Prostate gland (tissue), 2 donors: ENCODE measurements at regions not wholly inside any gene's neighbourhood (a gene's known extent, or its start where the extent isn't known, plus 50 kb on each side); places are given as distances from the start of the nearest gene placed in this dataset.

Experiments used
- DNase-seq: peaks from one replicate; pipeline ENCODE4 v3.0.0-alpha.2; 2019; ENCODE audit warnings: low spot score
- H3K27ac ChIP-seq, 2 donors: fragments of 200-600 bp; sonication (generic); 2 replicates each; pipeline ENCODE4 v1.5.1; 2017 to 2019
- H3K27me3 ChIP-seq: fragments of 200-600 bp; sonication (generic); replicated peaks from 2 replicates; pipeline ENCODE4 v1.5.1; 2019; ENCODE audit not compliant: insufficient read depth
- H3K36me3 ChIP-seq, 2 donors: fragments of 200-600 bp; sonication (generic); 1 replicate in 1 of 2; 2 replicates in 1 of 2; pipeline versions ENCODE4 v1.5.1 to v1.8.1; 2017 to 2019
- H3K4me1 ChIP-seq: fragments of 200-600 bp; sonication (generic); replicated peaks from 2 replicates; pipeline ENCODE4 v1.5.1; 2019
- H3K4me3 ChIP-seq, 2 donors: fragments of 200-600 bp; sonication (generic); 2 replicates each; pipeline ENCODE4 v1.5.1; 2017 to 2019
- H3K9me3 ChIP-seq: fragments of 200-600 bp; sonication (generic); 2 replicates; pipeline ENCODE4 v1.5.1; 2017
- POLR2A ChIP-seq: fragments of 450-650 bp; IDR thresholded peaks from one replicate; pipeline ENCODE4 v1.6.1; 2016; ENCODE audit warnings: antibody characterized with exemption, mild to moderate bottlenecking
- POLR2AphosphoS5 ChIP-seq: sonication (generic); formaldehyde crosslinking; IDR thresholded peaks from one replicate; pipeline ENCODE4 v1.6.1; 2017; ENCODE audit warnings: antibody characterized with exemption
- WGBS: methylation state at CpG from one replicate; pipeline ENCODE4 v1.1.5; 2018; 5-methylcytosine and 5-hydroxymethylcytosine counted together
- intact Hi-C: fragments of 100-400 bp; cut with DNase I; formaldehyde crosslinking; loops from one replicate; pipeline ENCODE4 v1.14.2; 2022
- TF ChIP-seq, protein P1 (sequence below), 4 experiments: fragments of 200-600 bp in 2 of 4; fragments of 450-650 bp in 2 of 4; sonication (generic) in 2 of 4; IDR thresholded peaks; 1 replicate in 3 of 4; 2 replicates in 1 of 4; pipeline ENCODE4 v1.5.1; 2016 to 2019; ENCODE audit warnings: antibody characterized with exemption in 4 of 4, mild to moderate bottlenecking in 2 of 4, moderate library complexity in 2 of 4

- Histone ChIP-seq H3K36me3 (no peaks in the 10 kb centered on the region), H3K4me3 (no peak overlapping the region), H3K9me3 (no peaks in the 10 kb centered on the region), H3K27ac (no peak overlapping the region), H3K4me1 (no peaks in the 10 kb centered on the region), H3K27me3 (no peaks in the 10 kb centered on the region)
- DNase-seq: no peak
- WGBS: 86% methylated on average over 14 of the region's 14 CpGs
- intact Hi-C loops: no loop called here
- TF ChIP-seq, protein P1, sequence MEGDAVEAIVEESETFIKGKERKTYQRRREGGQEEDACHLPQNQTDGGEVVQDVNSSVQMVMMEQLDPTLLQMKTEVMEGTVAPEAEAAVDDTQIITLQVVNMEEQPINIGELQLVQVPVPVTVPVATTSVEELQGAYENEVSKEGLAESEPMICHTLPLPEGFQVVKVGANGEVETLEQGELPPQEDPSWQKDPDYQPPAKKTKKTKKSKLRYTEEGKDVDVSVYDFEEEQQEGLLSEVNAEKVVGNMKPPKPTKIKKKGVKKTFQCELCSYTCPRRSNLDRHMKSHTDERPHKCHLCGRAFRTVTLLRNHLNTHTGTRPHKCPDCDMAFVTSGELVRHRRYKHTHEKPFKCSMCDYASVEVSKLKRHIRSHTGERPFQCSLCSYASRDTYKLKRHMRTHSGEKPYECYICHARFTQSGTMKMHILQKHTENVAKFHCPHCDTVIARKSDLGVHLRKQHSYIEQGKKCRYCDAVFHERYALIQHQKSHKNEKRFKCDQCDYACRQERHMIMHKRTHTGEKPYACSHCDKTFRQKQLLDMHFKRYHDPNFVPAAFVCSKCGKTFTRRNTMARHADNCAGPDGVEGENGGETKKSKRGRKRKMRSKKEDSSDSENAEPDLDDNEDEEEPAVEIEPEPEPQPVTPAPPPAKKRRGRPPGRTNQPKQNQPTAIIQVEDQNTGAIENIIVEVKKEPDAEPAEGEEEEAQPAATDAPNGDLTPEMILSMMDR (IDR thresholded peaks at IDR 0.05): no peak
- no peak for TF ChIP-seq POLR2A
- no peak for TF ChIP-seq POLR2AphosphoS5
Observed at GRCh38 chr15:25565470-25566264, 126.8 kb upstream of the UBE3A start.

DNA sequence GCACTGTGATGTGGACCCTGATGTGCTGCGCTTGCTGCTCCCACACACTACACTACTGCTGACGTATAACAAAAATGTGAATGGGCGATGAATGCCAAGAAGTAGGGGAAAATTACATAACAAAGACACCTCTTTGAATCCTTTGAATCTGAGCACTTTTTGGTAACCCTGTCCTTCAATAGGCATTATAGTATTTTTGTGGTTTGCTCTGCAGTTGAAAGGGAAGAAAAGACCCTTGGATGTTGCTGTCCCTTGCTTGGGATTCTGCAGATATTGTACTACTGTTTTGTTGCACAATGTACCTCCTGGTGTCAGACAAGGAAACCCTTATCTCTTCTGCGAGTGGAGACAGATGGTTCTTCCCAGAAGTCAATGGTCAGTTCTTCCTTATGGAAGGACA is 124.8 kb upstream of the UBE3A start:
- intact Hi-C loops: no loop called here
- WGBS: 77% methylated on average over 4 of the region's 4 CpGs
- H3K4me3 ChIP-seq: no peak overlapping the region
- TF ChIP-seq POLR2AphosphoS5 (no peak), POLR2A (no peak)
- no peaks in the 10 kb centered on the region for H3K36me3 ChIP-seq
- no peaks in the 10 kb centered on the region for H3K9me3 ChIP-seq
- H3K4me1 ChIP-seq: no peaks in the 10 kb centered on the region
- H3K27me3 ChIP-seq: no peaks in the 10 kb centered on the region
- no peak overlapping the region for H3K27ac ChIP-seq
- no peak for DNase-seq

DNA sequence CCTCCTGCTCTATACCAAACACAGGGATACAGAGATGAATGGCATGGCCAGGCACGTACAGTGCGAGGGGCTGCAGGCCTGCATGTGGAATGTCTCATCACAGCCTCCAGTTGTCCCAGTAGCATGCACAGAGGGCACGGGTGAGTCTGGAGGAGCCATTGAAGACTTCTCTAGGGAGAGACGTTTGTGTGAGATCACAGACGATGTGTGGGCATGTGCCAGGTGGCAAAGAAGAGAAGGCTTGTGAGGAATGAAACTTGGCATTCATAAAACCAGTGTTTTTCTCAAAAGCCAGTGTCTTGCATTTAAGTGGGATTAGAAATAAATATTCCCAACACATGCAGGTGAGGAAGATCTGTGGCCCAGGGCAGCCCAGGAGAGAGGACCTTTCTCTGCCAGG is 119.1 kb upstream of the UBE3A start:
- no peaks in the 10 kb centered on the region for H3K36me3 ChIP-seq
- H3K27me3 ChIP-seq: no peaks in the 10 kb centered on the region
- no peaks in the 10 kb centered on the region for H3K9me3 ChIP-seq
- WGBS: 61% methylated on average over 5 of the region's 5 CpGs
- TF ChIP-seq, protein P1 (IDR thresholded peaks at IDR 0.05): no peak
- TF ChIP-seq POLR2A (no peak), POLR2AphosphoS5 (no peak)
- no peak overlapping the region for H3K4me3 ChIP-seq
- H3K27ac ChIP-seq: no peak overlapping the region
- H3K4me1 ChIP-seq: no peaks in the 10 kb centered on the region
- intact Hi-C loops: no loop called here
- DNase-seq: no peak

DNA sequence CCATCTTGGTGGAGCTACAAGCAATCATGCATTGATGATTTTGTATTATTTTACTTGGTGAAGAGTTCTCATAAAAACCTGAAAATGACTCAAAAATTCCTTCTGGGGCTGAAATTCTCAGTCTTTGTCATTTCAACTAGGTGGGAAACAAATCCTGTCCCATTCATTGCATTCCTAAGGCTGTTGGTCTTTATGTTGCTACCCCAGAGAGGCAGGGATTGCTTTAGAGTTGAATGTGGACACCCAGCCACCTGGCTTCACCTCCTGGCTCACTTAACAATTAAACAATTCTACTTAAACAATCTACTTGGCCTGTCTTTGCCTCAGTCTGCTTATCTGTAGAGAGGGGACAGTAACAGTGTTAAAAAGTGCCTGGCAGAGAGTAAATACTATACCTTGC is 117.3 kb upstream of the UBE3A start:
- Histone ChIP-seq H3K36me3 (no peaks in the 10 kb centered on the region), H3K27me3 (no peaks in the 10 kb centered on the region), H3K9me3 (no peaks in the 10 kb centered on the region), H3K27ac (no peak overlapping the region), H3K4me1 (no peaks in the 10 kb centered on the region), H3K4me3 (no peak overlapping the region)
- TF ChIP-seq, protein P1 (IDR thresholded peaks at IDR 0.05): no peak
- TF ChIP-seq POLR2A (no peak), POLR2AphosphoS5 (no peak)
- intact Hi-C loops: no loop called here
- DNase-seq: no peak

DNA sequence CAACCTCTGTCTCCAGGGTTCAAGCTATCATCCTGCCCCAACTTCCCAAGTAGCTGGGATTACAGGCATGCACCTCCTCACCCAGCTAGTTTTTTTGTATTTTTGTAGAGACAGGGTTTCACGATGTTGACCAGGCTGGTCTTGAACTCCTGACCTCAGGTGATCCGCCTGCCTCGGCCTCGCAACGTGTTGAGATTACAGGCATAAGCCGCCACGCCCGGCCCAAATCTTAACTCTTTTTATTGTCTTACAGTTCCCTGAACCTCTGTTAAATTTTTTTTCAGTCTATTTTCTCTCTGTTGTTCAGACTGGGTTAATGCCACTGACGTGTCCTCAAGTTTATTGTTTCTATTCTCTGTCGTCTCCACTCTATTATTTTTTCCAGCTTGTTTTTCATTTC is 115.8 kb upstream of the UBE3A start:
- Histone ChIP-seq H3K4me3 (no peak overlapping the region), H3K36me3 (no peaks in the 10 kb centered on the region), H3K27ac (no peak overlapping the region), H3K9me3 (no peaks in the 10 kb centered on the region), H3K27me3 (no peaks in the 10 kb centered on the region), H3K4me1 (no peaks in the 10 kb centered on the region)
- TF ChIP-seq, protein P1 (IDR thresholded peaks at IDR 0.05): no peak
- TF ChIP-seq POLR2AphosphoS5 (no peak), POLR2A (no peak)
- intact Hi-C loops: no loop called here
- no peak for DNase-seq
- 67% methylated on average over 10 of the region's 10 CpGs for WGBS
